ENCODE measurements at regions not wholly inside any gene's neighbourhood (a gene's known extent, or its start where the extent isn't known, plus 50 kb on each side); places are given as distances from the start of the nearest gene placed in this dataset.
"Not testable (repeated sequence)": the region's sequence is repeated elsewhere in the genome, so short reads cannot be mapped to it uniquely, and the experiment has no call there.

DNA sequence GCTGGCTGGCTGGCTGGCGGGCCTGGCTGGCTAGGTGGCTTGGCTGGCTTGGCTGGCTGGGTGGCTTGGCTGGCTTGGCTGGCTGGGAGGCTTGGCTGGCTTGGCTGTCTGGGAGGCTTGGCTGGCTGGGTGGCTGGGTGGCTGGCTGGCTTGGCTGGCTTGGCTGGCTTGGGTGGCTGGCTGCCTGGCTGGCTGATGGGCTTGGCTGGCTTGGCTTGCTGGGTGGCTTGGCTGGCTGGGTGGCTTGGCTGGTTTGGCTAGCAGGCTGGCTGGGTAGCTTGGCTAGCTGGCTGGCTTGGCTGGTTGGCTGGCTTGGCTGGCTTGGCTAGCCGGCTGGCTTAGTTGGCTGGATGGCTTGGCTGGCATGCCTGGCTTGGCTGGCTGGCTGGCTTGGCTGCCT lies 2834.1 kb downstream of the RPIA start:
- not testable (repeated sequence) for DNase-seq

DNA sequence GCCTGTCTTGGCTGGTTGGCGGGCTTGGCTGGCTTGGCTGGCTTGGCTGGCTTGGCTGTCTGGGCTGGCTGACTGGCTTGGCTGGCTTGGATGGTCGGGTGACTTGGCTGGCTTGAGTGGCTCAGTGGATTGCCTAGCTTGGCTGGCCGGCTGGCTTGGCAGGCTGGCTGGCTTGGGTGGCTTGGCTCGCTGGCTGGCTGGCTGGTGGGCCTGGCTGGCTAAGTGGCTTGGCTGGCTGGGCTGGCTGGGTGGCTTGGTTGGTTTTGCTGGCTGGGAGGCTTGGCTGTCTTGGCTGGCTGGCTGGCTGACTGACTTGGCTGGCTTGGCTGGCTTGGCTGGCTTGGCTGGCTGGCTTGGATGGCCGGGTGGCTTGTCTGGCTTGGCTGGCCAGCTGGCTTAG lies 2834.6 kb downstream of the RPIA start:
- DNase-seq: not testable (repeated sequence)

DNA sequence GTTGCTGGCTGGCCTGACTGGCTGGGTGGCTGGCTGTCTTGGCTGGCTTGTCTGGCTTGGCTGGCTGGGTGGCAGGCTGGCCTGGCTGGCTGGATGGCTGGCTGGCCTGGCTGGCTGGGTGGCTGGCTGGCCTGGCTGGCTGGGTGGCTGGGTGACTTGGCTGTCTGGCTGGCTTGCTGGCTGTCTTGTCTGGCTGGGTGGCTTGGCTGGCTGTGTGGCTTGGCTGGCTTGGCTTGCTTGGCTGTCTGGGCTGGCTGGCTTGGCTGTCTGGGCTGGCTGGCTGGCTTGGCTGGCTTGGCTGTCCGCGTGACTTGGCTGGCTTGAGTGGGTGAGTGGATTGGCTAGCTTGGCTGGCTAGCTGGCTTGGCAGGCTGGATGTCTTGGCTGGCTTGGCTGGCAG lies 2835.6 kb downstream of the RPIA start:
- DNase-seq: not testable (repeated sequence)

DNA sequence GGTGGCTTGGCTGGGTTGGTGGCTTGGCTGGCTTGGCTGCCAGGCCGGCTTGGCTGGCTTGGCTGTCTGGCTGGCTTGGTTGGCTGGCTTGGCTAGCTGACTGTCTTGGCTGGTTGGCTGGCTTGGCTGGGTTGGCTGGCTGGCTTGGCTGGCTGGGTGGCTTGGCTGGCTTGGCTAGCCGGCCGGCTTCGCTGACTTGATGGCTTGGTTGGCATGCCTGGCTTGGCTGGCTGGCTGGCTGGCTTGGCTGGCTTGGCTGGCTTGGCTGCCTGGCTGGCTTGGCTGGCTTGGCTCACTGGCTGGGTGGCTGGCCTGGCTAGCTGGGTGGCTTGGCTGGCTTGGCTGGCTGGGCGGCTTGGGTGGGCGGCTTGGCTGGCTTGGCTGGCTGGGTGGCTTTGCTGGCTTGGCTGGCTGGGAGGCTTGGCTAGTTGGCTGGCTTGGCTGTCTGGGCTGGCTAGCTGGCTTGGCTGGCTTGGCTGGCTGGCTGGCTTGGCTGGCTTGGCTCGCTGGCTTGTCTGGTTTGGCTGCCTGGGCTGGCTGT lies 2836.1 kb downstream of the RPIA start:
- DNase-seq: not testable (repeated sequence)

DNA sequence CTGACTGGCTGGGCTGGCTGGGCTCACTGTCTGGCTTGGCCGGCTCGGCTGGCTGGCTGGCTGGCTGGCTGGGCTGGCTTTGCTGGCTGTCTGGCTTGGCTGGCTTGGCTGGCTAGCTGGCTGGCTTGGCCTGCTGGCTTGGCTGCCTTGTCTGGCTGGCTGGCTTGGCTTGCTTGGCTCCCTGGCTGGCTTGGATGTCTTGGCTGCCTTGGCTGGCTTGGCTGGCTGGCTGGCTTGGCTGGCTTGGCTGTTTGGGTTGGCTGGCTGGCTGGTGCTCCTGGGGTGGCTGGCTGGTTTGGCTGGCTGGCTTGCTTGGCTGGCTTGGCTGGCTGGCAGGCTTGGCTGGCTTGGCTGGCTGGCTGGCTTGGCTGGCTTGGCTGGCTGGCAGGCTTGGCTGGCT lies 2836.9 kb downstream of the RPIA start:
- DNase-seq: not testable (repeated sequence)

DNA sequence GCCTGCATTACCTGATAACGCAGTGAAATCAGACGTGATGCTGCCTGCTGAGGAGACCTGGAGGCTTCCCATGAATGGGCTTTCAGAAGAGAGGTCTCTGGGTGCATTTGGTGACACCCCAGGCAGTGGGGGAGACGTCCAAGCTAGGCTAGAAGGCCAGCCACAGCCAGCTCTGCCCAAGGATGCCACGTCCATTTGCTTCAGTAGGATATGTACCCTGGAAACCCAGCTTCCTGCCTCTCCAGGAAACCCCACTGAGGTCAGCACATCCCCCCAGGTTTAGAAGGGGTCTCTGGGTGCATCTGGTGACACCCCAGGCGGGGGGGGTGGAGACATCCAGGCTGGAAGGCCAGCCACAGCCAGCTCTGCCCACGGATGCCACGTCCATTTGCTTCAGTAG lies 2844.6 kb downstream of the RPIA start:
- DNase-seq: not testable (repeated sequence)

DNA sequence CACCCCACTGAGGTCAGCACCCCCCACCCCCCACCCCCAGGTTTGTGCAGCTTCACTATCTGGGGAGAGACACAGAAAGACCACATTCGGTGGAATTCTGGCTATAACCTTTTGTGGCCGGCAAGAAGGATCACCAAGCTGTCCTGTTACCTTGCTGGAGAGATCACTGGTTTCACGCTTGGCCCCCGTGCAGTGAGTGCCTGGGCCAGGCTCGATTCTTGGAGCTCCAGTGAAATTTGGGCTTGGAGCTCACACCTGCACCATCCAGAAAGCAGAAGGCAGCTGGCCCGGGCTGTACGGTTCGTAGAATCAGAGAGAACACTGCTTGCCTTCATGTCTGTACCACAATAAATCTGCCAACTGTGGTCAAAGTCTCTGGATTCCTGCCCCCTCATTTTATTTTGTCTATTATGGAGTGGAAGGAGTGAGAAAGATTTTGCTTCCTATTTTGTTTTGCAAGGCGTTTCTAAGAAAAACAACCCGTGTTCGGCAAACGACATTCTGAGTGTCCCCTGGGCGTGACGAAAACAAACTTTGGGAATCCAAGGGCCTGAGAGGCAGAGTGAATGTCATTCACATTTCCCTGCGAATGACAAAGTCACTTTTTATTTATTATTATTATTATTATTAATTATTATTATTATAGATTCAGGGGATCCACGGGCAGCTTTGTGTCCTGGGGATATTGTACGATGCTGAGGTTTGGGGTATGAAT lies 2845.2 kb downstream of the RPIA start:
- DNase-seq: not testable (repeated sequence)

DNA sequence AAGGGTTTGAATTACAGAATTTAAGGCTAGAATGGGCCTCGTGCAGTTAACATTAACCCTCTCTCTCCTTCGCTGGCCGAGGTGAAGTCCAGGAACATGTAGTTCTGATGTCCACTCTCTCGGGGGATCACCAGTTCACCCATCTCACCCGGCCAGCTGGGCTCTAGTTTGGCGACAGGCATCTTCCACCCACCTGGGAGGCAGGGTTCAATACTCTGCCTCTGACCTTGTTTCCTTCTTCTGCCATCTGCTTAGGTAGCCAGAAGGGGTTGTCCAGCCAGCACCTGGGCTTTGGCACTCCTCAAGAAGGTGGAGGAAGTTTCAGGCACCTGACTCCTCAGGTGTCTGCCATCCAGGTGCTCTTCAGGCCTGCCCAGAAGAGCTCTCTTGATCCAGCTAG lies 2857.8 kb downstream of the RPIA start:
- not testable (repeated sequence) for DNase-seq

DNA sequence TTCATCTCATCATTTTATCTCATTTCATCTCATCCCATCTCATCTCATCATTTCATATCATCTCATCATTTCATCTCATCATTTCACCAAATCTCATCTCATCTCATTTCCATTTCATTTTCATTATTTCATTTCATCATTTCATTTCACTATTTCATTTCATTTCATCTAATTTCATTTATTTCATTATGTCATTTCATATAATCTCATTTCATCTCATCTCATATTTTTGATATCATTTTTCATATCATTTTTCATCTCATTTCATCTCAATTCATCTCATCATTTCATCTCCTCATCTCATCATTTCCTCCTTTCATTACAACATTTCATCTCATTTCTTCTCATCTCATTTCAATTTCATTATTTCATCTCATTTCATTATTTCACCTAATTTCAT lies 2866.8 kb downstream of the RPIA start:
- not testable (repeated sequence) for DNase-seq

DNA sequence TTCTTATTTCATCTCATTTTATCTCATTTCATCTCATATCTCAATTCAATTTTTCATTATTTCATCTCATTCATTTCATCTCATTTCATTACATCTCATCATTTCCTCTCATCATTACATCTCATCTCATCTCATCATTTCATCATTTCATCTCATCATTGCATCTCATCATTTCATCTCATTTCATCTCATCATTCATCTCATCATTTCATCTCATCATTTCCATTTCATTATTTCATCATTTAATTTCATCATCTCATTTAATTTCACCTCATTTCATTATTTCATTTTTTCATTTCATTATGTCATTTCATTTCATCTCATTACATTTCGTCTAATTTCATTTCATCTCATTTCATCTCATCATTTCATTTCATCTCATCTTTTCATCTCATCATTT lies 2867.8 kb downstream of the RPIA start:
- not testable (repeated sequence) for DNase-seq

DNA sequence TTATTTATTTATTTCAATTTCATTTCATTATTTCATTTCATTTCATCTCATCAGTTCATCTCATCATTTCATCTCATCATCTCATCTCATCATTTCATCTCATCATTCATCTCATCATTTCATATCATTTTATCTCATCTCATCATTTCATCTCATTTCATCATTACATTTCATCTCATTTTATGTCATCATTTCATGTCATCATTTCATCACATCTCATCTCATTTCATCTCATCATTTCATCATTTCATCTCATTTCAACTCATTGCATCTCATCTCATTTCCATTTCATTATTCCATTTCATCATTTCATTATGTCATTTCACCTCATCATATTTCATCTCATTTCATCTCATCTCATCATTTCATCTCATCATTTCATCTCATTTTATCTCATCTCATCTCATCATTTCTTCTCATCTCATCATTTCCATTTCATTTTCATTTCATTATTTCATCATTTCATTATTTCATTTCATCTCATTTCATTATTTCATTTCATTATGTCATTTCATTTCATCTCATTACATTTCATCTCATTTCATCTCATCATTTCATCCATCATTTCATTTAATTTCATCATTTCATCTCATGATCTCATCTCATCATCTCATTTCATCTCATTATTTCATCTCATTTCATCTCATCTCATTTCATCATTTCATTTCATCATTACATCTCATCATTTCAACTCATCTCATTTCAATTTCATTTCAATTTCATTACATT lies 2868.6 kb downstream of the RPIA start:
- not testable (repeated sequence) for DNase-seq

DNA sequence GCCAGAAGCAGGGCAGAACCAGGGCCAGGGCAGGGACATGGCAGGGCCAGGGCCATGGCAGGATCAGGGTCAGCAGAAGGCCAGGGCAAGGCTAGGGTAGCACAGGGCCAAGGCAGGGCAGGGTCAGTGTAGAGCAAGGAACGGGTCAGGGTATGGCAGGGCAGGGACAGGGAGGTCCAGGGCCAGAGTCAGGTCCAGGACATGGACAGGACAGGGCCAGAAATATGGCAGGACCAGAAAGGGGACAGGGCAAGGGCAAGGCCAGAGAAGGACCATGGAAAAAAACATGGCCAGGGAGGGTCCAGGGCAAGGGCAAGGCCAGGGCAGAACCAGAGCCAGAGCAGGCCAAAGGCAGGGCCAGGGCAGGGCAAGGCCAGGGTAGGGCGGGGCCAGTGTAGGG lies 2870.7 kb downstream of the RPIA start:
- not testable (repeated sequence) for DNase-seq

DNA sequence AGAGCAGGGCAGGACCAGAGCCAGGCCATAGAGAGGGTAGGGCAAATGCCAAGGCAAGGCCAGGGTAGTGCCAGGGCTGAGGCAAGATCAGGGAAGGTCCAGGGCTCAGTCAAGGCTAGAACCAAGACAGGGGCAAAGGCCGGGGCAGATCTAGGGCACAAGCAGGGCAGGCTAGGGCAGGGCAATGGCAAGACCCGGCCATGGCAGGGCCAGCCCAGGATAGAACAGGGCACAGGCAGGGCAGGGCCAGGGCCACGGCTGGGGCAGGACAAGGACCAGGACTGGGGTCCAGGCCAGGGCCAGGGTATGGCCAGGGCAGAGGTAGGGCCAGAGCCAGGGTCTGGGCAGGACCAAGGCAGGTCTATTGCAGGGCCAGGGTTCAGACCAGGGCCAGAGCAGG lies 2873.2 kb downstream of the RPIA start:
- DNase-seq: not testable (repeated sequence)

DNA sequence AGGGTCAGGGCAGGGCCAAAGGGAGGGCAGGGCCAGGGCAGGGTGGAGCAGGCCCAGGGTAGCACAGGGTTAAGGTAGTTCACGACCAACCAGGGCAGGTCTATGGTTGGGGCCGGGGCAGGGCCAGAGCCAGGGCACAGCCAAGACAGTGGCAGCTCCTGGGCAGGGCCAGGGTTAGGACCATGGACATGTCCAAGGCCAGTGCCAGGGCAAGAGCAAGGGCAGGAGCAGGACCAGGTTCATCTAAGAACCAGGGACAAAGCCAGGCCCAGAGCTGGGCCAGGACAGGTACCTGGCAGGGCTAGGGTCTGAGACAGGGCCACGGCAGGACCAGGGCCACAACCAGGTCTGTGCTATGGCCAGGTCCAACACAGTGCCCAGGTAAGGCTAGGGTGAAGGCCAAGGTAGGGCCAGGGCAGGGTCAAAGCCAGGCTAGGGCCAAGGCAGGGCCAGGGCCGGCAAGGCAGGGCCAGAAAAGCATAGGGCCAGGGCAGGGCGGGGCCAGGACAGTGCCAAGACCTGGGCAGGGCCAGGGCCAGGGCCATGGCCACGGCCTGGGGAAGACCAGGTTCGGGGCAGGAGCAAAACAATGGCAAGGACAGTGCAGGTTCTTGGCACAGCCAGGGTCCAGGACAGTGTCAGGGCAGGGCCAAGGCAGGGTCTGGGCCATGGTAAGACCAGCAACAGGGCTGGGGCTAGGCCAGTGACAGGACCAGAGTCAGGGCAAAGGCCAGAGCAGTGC lies 2874.4 kb downstream of the RPIA start:
- DNase-seq: not testable (repeated sequence)

DNA sequence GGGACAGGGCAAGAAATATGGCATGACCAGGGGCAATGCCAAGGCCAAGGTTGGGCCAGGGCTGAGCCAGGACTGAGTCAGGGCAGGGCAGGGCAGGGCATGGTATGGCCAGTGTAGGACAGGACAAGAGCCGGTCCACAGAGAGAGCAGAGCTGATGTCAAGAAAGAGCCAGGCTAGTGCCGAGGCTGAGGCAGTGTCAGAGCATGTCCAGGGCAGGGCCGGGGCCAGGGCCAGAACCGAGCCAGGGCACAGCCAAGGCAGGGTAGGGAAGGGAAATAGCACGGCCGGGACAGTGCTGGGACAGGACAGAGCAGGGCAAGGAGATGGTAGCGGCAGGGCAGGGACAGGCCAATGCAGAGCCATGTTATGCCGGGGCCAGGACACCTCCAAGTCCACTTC lies 2875.1 kb downstream of the RPIA start:
- DNase-seq: not testable (repeated sequence)

DNA sequence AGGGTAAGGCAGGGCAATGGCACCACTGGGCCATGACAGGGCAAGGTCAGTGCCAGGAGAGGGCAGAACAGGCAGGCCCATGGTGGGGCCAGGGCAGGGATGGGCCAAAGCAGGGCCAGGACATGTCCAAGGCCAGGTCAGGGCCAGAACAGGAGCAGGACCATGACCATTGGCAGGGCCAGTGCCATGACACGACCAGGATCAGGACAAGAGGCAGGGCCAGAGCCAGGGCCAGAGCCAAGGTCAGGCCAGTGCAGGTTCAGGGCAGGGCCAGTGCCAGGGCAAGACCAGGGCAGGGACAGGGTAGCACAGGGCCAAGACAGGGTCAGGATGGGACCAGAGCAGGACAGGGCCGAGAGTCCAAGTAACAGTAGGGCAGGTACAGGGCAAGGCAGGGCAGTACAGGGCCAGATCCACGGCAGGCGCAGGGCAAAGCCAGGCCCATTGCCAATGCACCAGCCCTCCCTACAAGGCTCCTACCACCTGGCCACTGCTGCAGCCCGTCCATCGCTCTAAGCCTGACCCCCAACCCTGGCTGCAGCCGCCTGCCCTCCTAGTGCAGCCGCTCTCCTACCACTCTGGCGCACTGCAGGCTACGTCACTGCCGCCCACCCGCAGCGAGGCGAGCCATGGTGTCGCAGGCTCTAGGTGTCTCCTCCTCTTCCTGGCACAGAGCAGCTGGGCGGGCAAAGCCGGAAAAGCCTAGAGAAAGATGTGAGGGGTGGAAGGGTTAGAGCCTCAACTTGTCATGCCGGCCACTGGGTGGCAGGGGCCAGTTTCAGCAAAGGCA lies 2876.3 kb downstream of the RPIA start:
- not testable (repeated sequence) for DNase-seq

DNA sequence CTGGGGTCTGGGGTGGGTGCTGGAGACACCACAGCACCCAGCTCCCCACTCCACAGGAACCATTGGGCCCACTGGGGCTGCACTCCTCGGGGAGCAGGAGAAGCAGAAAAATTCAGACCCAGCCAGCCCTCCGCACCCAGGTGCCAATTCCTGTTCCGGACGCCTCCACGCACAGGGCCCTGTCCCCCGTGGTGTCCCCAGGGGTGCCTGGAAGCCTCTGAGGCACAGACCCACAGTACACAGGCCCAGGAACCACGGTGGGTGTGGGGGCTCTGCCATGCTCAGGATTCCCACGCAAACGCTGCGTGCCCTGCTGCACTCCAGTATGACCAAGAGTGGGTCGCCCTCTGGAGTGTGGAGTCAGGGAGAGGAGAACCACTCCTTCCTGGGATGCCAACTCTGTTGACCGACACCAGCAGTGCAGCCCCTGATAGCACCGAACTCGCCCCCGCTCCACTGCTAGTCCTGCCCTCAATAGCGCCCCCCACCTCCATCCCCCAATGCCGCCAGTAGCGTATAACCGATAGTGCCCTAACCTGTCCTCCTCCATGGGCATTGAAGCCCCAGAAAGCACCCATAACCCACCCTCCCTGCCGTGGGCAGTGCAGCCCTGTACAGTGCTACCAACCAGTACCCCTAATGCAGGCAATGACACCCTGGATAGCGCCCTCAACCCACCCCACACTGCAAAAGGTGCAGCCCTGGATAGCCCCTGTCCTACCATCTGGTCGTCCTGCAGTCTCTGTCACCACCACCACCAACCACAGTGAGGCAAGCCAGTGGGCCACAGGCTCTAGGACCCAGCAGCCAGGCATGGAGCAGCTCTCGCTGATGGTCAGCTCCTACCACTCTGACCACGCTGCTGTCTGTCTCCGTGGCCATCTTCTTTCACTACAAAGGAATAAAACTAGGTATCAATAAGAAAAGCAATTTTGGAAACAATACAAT lies 2877.2 kb downstream of the RPIA start:
- not testable (repeated sequence) for DNase-seq

DNA sequence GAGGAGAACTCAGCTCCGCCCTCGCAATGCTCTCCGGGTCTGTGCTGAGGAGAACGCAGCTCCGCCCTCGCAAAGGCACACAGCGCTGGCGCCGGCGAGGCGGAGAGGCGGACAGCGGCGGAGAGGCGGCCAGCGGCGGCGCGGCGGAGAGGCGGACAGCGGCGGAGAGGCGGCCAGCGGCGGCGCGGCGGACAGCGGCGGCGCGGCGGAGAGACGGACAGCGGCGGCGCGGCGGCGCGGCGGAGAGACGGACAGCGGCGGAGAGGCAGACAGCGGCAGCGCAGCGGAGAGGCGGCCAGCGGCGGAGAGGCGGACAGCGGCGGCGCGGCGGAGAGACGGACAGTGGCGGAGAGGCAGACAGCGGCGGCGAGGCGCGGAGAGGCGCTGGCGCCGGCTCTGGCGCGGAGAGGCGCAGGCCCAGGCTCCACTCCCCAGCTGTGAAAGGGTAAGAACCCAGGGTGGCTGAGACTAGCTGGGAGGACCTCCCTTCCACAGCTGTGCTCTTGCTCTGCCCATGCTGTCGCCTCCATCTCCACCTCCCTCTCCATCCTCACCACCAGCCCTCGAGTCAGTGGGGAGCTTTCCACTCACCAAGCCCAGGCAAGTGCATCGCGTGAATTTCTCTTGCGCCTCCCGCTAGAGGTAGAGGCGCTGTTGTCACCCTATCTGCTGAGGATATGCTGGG lies 2879.9 kb downstream of the RPIA start:
- not testable (repeated sequence) for DNase-seq

DNA sequence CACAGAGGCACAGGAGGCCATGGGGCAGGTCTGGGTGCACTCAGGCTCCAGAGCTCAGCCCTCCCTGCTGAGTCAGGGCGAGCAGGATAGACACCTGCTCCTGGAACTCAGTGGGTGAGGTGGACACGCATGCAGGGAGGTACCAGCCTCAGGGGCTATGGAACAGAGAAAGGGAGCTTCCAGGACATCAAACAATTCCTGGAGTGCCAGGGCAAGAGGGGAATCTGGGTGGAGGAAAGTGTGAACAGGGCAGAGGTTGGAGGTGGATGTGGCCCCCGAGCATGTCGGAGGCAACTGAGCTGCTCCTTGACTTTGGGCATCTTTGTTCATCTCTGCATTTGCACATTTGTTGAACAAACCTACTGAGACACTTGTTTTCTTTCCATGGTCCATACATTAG lies 2881.5 kb downstream of the RPIA start:
- DNase-seq: not testable (repeated sequence)

DNA sequence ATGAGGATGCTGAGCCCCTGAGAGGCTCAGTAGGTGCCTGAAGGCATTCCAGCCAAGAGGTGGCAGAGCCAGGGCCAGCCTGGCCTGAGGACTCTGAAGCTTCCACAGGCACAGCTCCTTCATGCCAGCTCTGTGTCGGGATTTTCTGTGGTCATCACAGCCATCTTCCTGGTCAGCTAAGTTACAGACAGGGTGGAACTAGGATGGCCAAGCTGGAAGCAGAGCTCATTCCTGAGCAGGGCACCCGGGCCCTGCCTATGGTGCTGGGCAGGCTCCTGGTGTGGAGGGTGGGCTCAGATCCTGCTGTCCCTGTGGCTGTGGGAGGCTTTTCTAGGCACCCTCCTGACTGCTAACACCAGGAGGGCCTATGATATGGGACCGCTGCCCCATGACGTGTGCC lies 2882.3 kb downstream of the RPIA start:
- not testable (repeated sequence) for DNase-seq

DNA sequence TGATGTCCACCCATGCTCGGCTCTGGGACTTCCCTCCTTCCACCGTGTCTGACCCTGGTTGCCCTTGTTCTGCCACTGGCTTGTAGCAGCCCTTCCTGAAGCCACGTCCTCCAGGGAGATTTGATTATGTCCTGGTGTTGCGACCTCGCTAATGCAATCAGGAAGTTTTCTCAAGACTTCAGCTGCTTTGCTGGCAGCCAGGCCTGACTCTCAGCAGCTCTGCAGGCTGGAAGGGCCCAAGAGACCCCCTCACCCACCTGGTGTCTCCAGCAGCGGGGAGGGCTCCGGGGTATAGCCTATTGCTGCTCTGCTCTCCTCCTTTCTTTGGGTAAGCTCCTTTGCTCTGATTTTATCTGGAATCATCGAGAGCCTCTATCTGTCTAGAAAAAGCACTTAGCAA lies 2882.8 kb downstream of the RPIA start:
- DNase-seq: not testable (repeated sequence)
